Keratinocyte (primary cell): ENCODE measurements at regions not wholly inside any gene's neighbourhood (a gene's known extent, or its start where the extent isn't known, plus 50 kb on each side); places are given as distances from the start of the nearest gene placed in this dataset.
"Not testable (repeated sequence)": the region's sequence is repeated elsewhere in the genome, so short reads cannot be mapped to it uniquely, and the experiment has no call there.

Experiments used
- DNase-seq: peaks from one replicate; pipeline ENCODE4 v3.0.0-alpha.2; 2011; ENCODE audit warnings: low read depth, missing footprints, low spot score
- FAIRE-seq: peaks from 2 replicates; lab custom pipeline; 2011; peaks lifted over from hg19 to GRCh38; lab: Jason Lieb, UNC
- H2AFZ ChIP-seq: 2 replicates; pipeline ENCODE4 v1.6.0; 2012; ENCODE audit warnings: low read length, control low read depth, inconsistent platforms; ENCODE audit not compliant: control insufficient read depth
- H3K27ac ChIP-seq: 2 replicates; pipeline ENCODE4 v1.5.1; 2011; ENCODE audit warnings: low read length; ENCODE audit not compliant: control insufficient read depth, insufficient read depth
- H3K27me3 ChIP-seq: 3 replicates; pipeline ENCODE4 v1.6.0; 2011; ENCODE audit warnings: low read length; ENCODE audit not compliant: control insufficient read depth, insufficient read depth; ENCODE audit errors: extremely low read depth
- H3K36me3 ChIP-seq, 2 experiments: 2 replicates in 1 of 2; 3 replicates in 1 of 2; pipeline ENCODE4 v1.5.1; 2011; ENCODE audit warnings: low read length in 2 of 2, mild to moderate bottlenecking in 1 of 2; ENCODE audit not compliant: control insufficient read depth in 2 of 2, insufficient read depth in 2 of 2; ENCODE audit errors: extremely low read depth in 1 of 2
- H3K4me1 ChIP-seq: 3 replicates; pipeline ENCODE4 v1.5.1; 2011; ENCODE audit warnings: low read length; ENCODE audit not compliant: control insufficient read depth, insufficient read depth; ENCODE audit errors: extremely low read depth
- H3K4me2 ChIP-seq: 3 replicates; pipeline ENCODE4 v1.6.0; 2011; ENCODE audit warnings: low read depth, low read length; ENCODE audit not compliant: control insufficient read depth, insufficient read depth; ENCODE audit errors: extremely low read depth
- H3K4me3 ChIP-seq, 3 experiments: fragments of 200-600 bp in 1 of 3; sonication (generic) in 1 of 3; 2 replicates in 2 of 3; 3 replicates in 1 of 3; pipeline ENCODE4 v1.5.1; 2011 to 2016; ENCODE audit warnings: low read length in 3 of 3, mild to moderate bottlenecking in 3 of 3, control low read depth in 2 of 3, inconsistent platforms in 1 of 3, low read depth in 1 of 3, mixed read lengths in 1 of 3, mixed run types in 1 of 3, moderate library complexity in 1 of 3; ENCODE audit not compliant: control insufficient read depth in 2 of 3, insufficient read depth in 2 of 3; ENCODE audit errors: extremely low read depth in 1 of 3
- H3K79me2 ChIP-seq: 2 replicates; pipeline ENCODE4 v1.6.0; 2012; ENCODE audit warnings: low read length; ENCODE audit not compliant: control insufficient read depth, insufficient read depth
- H3K9ac ChIP-seq: 3 replicates; pipeline ENCODE4 v1.6.0; 2011; ENCODE audit warnings: low read length; ENCODE audit not compliant: control insufficient read depth, insufficient read depth; ENCODE audit errors: extremely low read depth
- H3K9me1 ChIP-seq: 3 replicates; pipeline ENCODE4 v1.6.0; 2011; ENCODE audit warnings: low read length; ENCODE audit not compliant: control insufficient read depth, insufficient read depth; ENCODE audit errors: extremely low read depth
- H3K9me3 ChIP-seq: 2 replicates; pipeline ENCODE4 v1.5.1; 2012; ENCODE audit warnings: low read depth, low read length; ENCODE audit not compliant: control insufficient read depth
- H4K20me1 ChIP-seq: 3 replicates; pipeline ENCODE4 v1.6.0; 2011; ENCODE audit warnings: low read length; ENCODE audit not compliant: control insufficient read depth, insufficient read depth; ENCODE audit errors: extremely low read depth
- CTCF ChIP-seq, 3 experiments: IDR thresholded peaks in 1 of 3; conservative IDR thresholded peaks in 1 of 3; optimal IDR thresholded peaks in 1 of 3; 2 replicates in 2 of 3; 3 replicates in 1 of 3; pipeline versions ENCODE3 to v1.5.1; 2011; ENCODE audit warnings: low read length in 3 of 3, mild to moderate bottlenecking in 3 of 3, moderate library complexity in 2 of 3, control low read depth in 1 of 3, inconsistent platforms in 1 of 3; ENCODE audit not compliant: insufficient read depth in 2 of 3; ENCODE audit errors: extremely low read depth in 1 of 3
- EZH2 ChIP-seq: IDR thresholded peaks from one replicate; pipeline ENCODE4 v1.6.1; 2012; ENCODE audit warnings: inconsistent platforms, mild to moderate bottlenecking, low read length, moderate library complexity
- dilution Hi-C: fragments of 300-500 bp; cut with MboI; formaldehyde crosslinking; loops from one replicate; pipeline ENCODE4 v1.7.0; 2020; ENCODE audit warnings: low sequenced_read_pairs; ENCODE audit not compliant: extremely low pct_ligation_motif_present

GRCh38 chr2:186181625-186182024 lies 304.4 kb upstream of the ZC3H15 start:
- H3K9me1 ChIP-seq, result no peaks in the 10 kb centered on the region
- no peaks in the 10 kb centered on the region for H4K20me1 ChIP-seq
- H3K4me1 ChIP-seq, result no peaks in the 10 kb centered on the region
- no peak overlapping the region for H3K4me3 ChIP-seq
- H3K9ac ChIP-seq, result no peak overlapping the region
- no peaks in the 10 kb centered on the region for H3K9me3 ChIP-seq
- dilution Hi-C loops, result no loop called here
- no peak for DNase-seq
- no peak overlapping the region for H3K27ac ChIP-seq
- H3K79me2 ChIP-seq, result no peaks in the 10 kb centered on the region
- no peak for FAIRE-seq
- no peak for TF ChIP-seq CTCF (optimal IDR thresholded peaks at IDR 0.05 in 1 of 3, IDR thresholded peaks at IDR 0.05 in 1 of 3, conservative IDR thresholded peaks at IDR 0.05 in 1 of 3; ENCODE audit: extremely low read depth in 1 of 3, insufficient read depth in 2 of 3, low read length in 3 of 3)
- TF ChIP-seq EZH2, result no peak
- no peaks in the 10 kb centered on the region for H3K36me3 ChIP-seq
- no peak overlapping the region for H2AFZ ChIP-seq
- H3K4me2 ChIP-seq, result no peak overlapping the region
- H3K27me3 ChIP-seq, result no peaks in the 10 kb centered on the region

- H3K9me3 ChIP-seq, DNase-seq, FAIRE-seq, dilution Hi-C loops, H3K9me1 ChIP-seq, H4K20me1 ChIP-seq, H3K4me2 ChIP-seq, H2AFZ ChIP-seq, H3K36me3 ChIP-seq, H3K4me3 ChIP-seq, H3K79me2 ChIP-seq, H3K27ac ChIP-seq, H3K9ac ChIP-seq, H3K27me3 ChIP-seq, H3K4me1 ChIP-seq: not testable (repeated sequence)
Measured at GRCh38 chr2:186182366-186182765, 303.7 kb upstream of the ZC3H15 start.

GRCh38 chr2:186183406-186183805 lies 302.7 kb upstream of the ZC3H15 start:
- H3K79me2 ChIP-seq, result no peaks in the 10 kb centered on the region
- no peaks in the 10 kb centered on the region for H3K27me3 ChIP-seq
- H3K4me1 ChIP-seq, result no peaks in the 10 kb centered on the region
- H3K9ac ChIP-seq, result no peak overlapping the region
- H3K4me3 ChIP-seq, result no peak overlapping the region
- no peak overlapping the region for H3K4me2 ChIP-seq
- DNase-seq (no peak), FAIRE-seq (no peak)
- no peaks in the 10 kb centered on the region for H3K9me1 ChIP-seq
- H3K36me3 ChIP-seq, result no peaks in the 10 kb centered on the region
- H4K20me1 ChIP-seq, result no peaks in the 10 kb centered on the region
- no peak overlapping the region for H2AFZ ChIP-seq
- dilution Hi-C loops, result no loop called here
- TF ChIP-seq EZH2, result no peak
- no peak for TF ChIP-seq CTCF (optimal IDR thresholded peaks at IDR 0.05 in 1 of 3, IDR thresholded peaks at IDR 0.05 in 1 of 3, conservative IDR thresholded peaks at IDR 0.05 in 1 of 3; ENCODE audit: extremely low read depth in 1 of 3, insufficient read depth in 2 of 3, low read length in 3 of 3)
- H3K27ac ChIP-seq, result no peak overlapping the region
- no peaks in the 10 kb centered on the region for H3K9me3 ChIP-seq
